Nucleus accumbens (tissue), 56 donors: ENCODE measurements at regions not wholly inside any gene's neighbourhood (a gene's known extent, or its start where the extent isn't known, plus 50 kb on each side); places are given as distances from the start of the nearest gene placed in this dataset.
"Not testable (repeated sequence)": the region's sequence is repeated elsewhere in the genome, so short reads cannot be mapped to it uniquely, and the experiment has no call there.

ENCODE experiments used
- DNase-seq, 56 donors: peaks; one replicate each; lab custom pipeline; 2025; lab: John Stamatoyannopoulos, UW

- DNase-seq, result peak in 3 of 56 donors; percentile 4 to 11 (median 9)
Observed at GRCh38 chr3:158882445-158882844, 80.6 kb downstream of the MFSD1 start.

GRCh38 chr3:158896729-158897128 lies 94.9 kb downstream of the MFSD1 start:
- no peak for DNase-seq

DNA sequence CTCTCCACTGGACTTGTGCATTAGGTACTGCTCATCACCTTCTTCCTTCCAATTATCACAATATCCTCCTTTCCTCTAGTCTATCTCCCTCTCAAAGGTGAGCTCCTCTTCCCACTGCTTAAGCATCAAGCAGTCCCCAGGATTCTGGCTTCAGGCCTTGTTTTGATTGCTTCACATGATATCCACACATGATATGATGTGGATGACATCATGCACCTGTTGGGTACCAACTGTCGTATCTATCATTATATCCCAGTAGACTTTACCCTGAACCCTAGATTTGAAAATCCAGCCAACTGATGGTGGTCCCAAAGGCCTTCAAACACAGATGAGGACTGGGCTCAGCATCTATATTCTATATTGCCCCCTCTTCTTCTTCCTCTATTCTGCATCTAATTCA lies 104.9 kb downstream of the MFSD1 start:
- DNase-seq, result no peak

- DNase-seq, result no peak
Observed at GRCh38 chr3:158908187-158908734, 106.4 kb downstream of the MFSD1 start.

- no peak for DNase-seq
Observed at GRCh38 chr3:158909870-158910269, 108.0 kb downstream of the MFSD1 start.

- no peak for DNase-seq
Observed at GRCh38 chr3:158911586-158911985, 109.7 kb downstream of the MFSD1 start.

GRCh38 chr3:158912188-158912587 lies 110.3 kb downstream of the MFSD1 start:
- no peak for DNase-seq

DNA sequence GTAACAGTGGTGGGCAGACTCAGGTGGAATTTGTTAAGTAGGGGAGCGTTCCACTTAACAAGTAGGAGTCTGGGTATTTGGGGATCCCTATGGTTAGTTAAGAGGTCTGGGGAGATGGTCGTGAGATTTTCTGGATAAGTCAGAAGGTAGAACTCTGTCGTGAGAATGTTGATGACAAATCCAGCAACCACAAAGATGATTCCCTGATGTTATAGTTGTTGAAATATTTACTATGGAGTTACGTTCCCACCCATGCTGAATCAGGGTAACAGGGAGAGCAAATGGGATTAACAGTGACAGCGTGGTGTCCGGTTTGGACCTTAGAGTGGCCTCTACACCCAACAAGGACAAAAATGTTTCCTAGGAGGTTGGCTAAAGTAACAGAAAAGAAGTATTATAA lies 110.8 kb downstream of the MFSD1 start:
- DNase-seq, result no peak

DNA sequence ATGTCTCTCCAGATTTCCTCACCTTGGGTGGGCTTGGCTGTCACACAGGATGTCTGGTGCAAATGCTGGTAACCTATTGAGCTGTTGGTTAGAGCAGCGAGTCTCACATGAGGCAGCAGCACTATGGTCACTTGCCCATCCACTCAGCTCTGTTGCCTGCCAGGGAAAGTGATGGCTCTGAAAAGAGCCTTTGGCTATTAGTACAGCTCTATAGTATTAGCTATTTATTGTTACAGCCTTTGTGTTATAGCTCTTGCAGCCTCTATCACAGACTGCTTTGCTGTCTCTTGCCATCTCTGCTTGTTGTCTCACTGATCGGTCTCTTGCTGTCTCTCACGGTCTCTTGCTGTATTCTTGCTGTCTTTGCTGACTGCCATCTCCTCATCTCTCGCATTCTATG lies 114.3 kb downstream of the MFSD1 start:
- DNase-seq, result no peak

DNA sequence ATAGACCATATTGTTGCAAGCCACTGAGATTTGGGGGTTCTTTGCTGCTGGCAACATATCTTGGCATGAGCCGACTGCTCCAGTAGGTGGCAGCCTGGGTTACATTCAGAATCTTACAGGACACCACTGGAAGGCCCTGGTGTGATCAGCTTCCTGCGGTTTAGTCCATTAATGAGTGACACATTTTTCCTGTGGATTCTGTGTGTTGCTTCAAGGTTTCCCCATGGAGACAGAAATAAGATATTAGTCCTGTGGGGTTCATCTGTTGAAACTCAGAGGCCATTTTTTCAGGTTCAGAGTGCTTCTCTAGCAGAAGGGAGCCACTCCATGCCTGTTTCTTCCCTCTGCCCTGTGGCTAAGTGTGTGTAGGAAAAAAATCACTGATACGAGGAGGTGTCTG lies 116.2 kb downstream of the MFSD1 start:
- DNase-seq, result peak in 32 of 56 donors; percentile 1 to 47 (median 10)

DNA sequence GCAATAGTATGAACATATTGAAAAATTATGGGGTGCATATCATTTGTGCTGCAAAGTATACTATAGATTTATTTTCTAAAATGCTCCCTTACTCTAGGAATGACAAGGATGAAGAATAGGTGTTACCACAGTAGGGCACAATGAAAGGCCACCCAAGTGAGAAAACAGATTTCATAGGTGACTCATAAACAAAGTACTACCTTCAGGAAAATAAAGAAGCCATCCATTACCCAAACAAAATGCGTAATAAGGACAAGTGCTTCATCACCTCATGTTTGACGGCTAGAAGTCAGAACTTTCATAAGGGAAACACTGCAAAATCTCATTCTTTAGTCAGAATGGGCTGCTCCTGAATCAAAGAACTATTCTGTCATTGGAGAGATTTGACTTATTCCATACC lies 116.6 kb downstream of the MFSD1 start:
- DNase-seq, result no peak

- no peak for DNase-seq
Observed at GRCh38 chr3:158920371-158920770, 118.5 kb downstream of the MFSD1 start.

GRCh38 chr3:158925021-158925420 lies 123.2 kb downstream of the MFSD1 start:
- no peak for DNase-seq

DNA sequence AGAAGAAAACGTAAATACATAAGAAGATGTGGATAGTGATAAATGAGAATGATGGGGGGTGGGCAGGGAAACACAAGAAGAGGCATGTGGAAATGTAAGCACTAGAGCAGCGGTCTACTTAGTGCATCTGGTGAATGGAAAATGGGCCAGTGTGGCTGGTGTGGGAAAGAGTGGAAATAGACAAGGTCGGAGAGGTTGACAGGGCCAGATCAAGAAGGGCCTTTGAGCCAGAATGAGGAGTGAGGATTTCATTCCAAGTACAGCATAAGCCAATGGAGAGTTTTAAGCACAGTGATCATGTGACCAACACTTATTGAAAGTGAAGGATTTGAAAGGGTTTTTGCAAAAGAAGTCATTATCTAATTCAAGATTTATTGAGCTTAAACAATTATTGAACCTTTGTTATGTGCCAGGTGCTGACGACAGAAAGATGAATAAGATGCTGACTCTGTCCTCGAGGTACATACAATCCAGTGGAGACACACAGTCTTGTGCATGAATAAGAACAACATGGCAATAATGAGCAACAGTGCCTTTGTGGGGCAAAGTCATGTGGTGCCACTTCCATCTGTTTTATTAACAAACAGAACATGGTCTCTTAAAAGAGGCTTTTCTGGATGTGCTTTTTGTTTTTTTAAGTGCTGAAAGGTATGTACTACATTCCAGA lies 124.1 kb downstream of the MFSD1 start:
- DNase-seq, result no peak

- no peak for DNase-seq
Observed at GRCh38 chr3:158935846-158936245, 134.0 kb downstream of the MFSD1 start.

GRCh38 chr3:158936530-158937113 lies 134.8 kb downstream of the MFSD1 start:
- DNase-seq, result no peak

DNA sequence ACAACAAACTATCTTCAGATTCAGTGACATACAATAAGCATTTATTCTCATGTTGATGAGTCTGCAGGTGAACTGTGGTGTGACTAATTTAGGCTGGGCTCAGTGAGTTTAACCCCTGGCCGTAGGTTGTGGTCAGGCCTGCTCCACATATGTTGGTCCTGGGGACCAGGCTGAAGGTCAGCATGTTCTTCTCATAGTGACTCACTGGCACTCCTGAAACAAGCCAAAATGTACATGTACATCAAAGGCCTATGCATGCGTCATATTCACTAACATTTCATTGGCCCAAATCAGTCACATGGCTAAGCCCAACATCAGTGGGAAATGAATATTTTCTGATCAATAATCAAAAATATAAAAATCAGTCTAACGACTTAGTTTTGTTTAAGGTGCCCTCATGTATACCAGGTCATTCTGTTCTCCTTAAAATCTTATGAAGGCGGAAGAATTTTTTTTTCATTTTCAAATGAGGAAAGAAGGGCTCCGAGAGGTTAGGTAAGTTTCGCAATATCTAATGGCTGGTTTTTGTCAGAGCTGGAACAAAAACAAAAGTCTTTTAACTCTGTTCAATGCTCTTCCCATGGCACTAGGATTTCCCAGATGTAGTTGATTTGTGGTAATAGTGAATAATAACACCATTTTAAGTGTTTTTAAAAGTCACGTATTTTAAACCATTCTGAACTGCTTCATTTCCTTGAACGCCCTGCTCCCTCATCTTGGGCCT lies 148.5 kb downstream of the MFSD1 start:
- no peak for DNase-seq

- DNase-seq, result no peak
Observed at GRCh38 chr3:158953131-158953530, 151.3 kb downstream of the MFSD1 start.

DNA sequence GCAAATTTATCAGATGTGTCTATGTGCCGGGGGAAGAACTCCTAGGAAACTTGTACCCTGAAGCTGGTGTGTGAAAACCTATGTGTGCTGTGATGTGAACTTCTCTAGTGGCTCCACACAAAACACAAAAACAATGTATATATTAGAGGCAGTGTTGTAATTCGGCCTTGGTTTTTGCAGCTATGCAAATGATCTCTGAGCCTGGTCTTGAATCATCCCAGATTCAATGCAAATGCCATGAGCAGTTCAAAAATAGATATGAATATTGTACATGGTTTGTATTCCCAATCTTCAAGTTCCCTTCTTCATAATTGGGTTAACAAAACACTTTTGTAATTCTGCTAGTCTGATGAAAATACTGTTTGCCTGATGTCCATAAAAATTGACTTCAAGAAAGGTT lies 152.6 kb downstream of the MFSD1 start:
- DNase-seq, result no peak

- DNase-seq, result not testable (repeated sequence)
Observed at GRCh38 chr3:158957777-158958176, 155.9 kb downstream of the MFSD1 start.

GRCh38 chr3:158958873-158959272 lies 157.0 kb downstream of the MFSD1 start:
- DNase-seq, result no peak

DNA sequence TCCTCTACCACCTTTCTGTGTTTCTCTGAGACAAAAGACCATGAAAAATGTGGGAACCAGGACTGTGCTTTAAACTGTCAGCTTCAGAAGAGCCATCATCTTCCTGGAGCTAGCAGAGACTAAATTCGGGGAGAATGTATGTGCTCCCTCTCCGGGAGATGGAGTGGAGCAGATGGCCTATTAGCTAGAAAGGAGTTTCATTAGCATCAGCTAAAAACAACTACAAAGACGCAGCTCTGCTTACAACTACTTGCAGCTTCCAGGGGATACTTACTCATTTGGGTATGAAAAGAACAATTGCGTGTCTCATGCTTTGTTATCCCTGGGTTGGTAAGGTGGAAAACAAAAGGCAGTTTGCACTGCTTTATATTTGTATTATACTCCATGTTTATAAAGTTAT lies 159.6 kb downstream of the MFSD1 start:
- no peak for DNase-seq
